ENCODE measurements at regions not wholly inside any gene's neighbourhood (a gene's known extent, or its start where the extent isn't known, plus 50 kb on each side); places are given as distances from the start of the nearest gene placed in this dataset.

GRCh38 chr4:130368668-130369067 lies 1272.7 kb downstream of the C4orf33 start:
- H3K4me1 ChIP-seq, result peaks cover 0 to 4% (median 0%) of the 10 kb centered on the region in 10 experiments; a peak in 1 of 20 replicates
- H3K27me3 ChIP-seq, result no peaks in the 10 kb centered on the region
- no peak overlapping the region for H3K4me2 ChIP-seq
- no peaks in the 10 kb centered on the region for H3K36me3 ChIP-seq
- H3K4me3 ChIP-seq, result no peak overlapping the region
- peaks cover 0 to 7% (median 0%) of the 10 kb centered on the region in 11 experiments; a peak in 2 of 22 replicates for H3K9me3 ChIP-seq (replicated peaks in 1 of 11)
- H3K27ac ChIP-seq, result no peak overlapping the region
- H4K20me1 ChIP-seq, result no peaks in the 10 kb centered on the region
- H3K9ac ChIP-seq, result no peak overlapping the region
- no peak for TF ChIP-seq Cebpa-rat (IDR thresholded peaks at IDR 0.05)

GRCh38 chr4:130393231-130393630 lies 1297.3 kb downstream of the C4orf33 start:
- no peak overlapping the region for H3K9ac ChIP-seq
- no peaks in the 10 kb centered on the region for H3K9me3 ChIP-seq (replicated peaks in 1 of 11)
- no peak overlapping the region for H3K4me3 ChIP-seq
- H3K4me2 ChIP-seq, result no peak overlapping the region
- no peak for TF ChIP-seq Cebpa-rat (IDR thresholded peaks at IDR 0.05)
- no peaks in the 10 kb centered on the region for H3K36me3 ChIP-seq
- no peaks in the 10 kb centered on the region for H4K20me1 ChIP-seq
- no peaks in the 10 kb centered on the region for H3K4me1 ChIP-seq
- H3K27me3 ChIP-seq, result no peaks in the 10 kb centered on the region
- H3K27ac ChIP-seq, result no peak overlapping the region

GRCh38 chr4:130393642-130394041 lies 1297.7 kb downstream of the C4orf33 start:
- H3K27me3 ChIP-seq, result no peaks in the 10 kb centered on the region
- H3K9me3 ChIP-seq (replicated peaks in 1 of 11), result no peaks in the 10 kb centered on the region
- no peak for TF ChIP-seq Cebpa-rat (IDR thresholded peaks at IDR 0.05)
- H3K27ac ChIP-seq, result no peak overlapping the region
- no peaks in the 10 kb centered on the region for H3K36me3 ChIP-seq
- H3K4me2 ChIP-seq, result no peak overlapping the region
- no peak overlapping the region for H3K9ac ChIP-seq
- no peaks in the 10 kb centered on the region for H3K4me1 ChIP-seq
- H3K4me3 ChIP-seq, result no peak overlapping the region
- no peaks in the 10 kb centered on the region for H4K20me1 ChIP-seq

GRCh38 chr4:130395871-130396270 lies 1299.9 kb downstream of the C4orf33 start:
- H4K20me1 ChIP-seq, result no peaks in the 10 kb centered on the region
- no peak overlapping the region for H3K4me2 ChIP-seq
- no peak overlapping the region for H3K27ac ChIP-seq
- no peaks in the 10 kb centered on the region for H3K4me1 ChIP-seq
- H3K9me3 ChIP-seq (replicated peaks in 1 of 11), result no peaks in the 10 kb centered on the region
- TF ChIP-seq Cebpa-rat (IDR thresholded peaks at IDR 0.05), result no peak
- no peak overlapping the region for H3K9ac ChIP-seq
- H3K4me3 ChIP-seq, result no peak overlapping the region
- no peaks in the 10 kb centered on the region for H3K27me3 ChIP-seq
- H3K36me3 ChIP-seq, result no peaks in the 10 kb centered on the region

- Histone ChIP-seq H3K4me1 (no peaks in the 10 kb centered on the region), H3K4me2 (no peak overlapping the region), H3K4me3 (no peak overlapping the region), H3K9me3 (replicated peaks in 1 of 11) (no peaks in the 10 kb centered on the region), H3K36me3 (no peaks in the 10 kb centered on the region), H3K27me3 (no peaks in the 10 kb centered on the region), H3K9ac (no peak overlapping the region), H3K27ac (no peak overlapping the region), H4K20me1 (no peaks in the 10 kb centered on the region)
- TF ChIP-seq Cebpa-rat (IDR thresholded peaks at IDR 0.05), result no peak
Measured at GRCh38 chr4:130403221-130403620, 1307.3 kb downstream of the C4orf33 start.

DNA sequence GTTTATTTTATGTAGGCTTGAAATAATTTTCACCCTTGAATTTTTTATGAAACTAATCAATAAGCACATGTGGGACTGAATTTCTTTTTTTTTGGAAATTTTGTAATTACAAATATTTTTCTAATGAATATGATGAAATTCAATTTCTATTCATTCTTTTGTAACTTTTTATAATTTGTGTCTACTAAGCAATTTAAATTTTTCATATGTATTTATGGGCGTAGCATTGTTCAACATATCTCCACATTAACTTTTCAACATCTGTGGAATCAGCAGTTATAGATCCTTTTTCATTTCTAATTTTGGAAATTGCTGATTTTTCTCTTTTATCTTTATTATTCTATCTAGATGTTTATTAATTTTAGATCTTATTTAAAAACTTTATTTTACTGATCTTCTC lies 1320.3 kb downstream of the C4orf33 start:
- H3K27me3 ChIP-seq, result no peaks in the 10 kb centered on the region
- H3K4me1 ChIP-seq, result no peaks in the 10 kb centered on the region
- no peak overlapping the region for H3K4me2 ChIP-seq
- no peak for TF ChIP-seq Cebpa-rat (IDR thresholded peaks at IDR 0.05)
- no peaks in the 10 kb centered on the region for H3K9me3 ChIP-seq (replicated peaks in 1 of 11)
- H3K9ac ChIP-seq, result no peak overlapping the region
- H3K36me3 ChIP-seq, result no peaks in the 10 kb centered on the region
- no peak overlapping the region for H3K27ac ChIP-seq
- no peaks in the 10 kb centered on the region for H4K20me1 ChIP-seq
- H3K4me3 ChIP-seq, result no peak overlapping the region

GRCh38 chr4:130419211-130419975 lies 1323.4 kb downstream of the C4orf33 start:
- Histone ChIP-seq H4K20me1 (no peaks in the 10 kb centered on the region), H3K4me2 (no peak overlapping the region), H3K4me1 (peaks cover 0 to 6% (median 0%) of the 10 kb centered on the region in 10 experiments; a peak in 1 of 20 replicates), H3K4me3 (no peak overlapping the region), H3K36me3 (no peaks in the 10 kb centered on the region), H3K9me3 (replicated peaks in 1 of 11) (no peaks in the 10 kb centered on the region), H3K9ac (no peak overlapping the region), H3K27me3 (no peaks in the 10 kb centered on the region), H3K27ac (no peak overlapping the region)
- TF ChIP-seq Cebpa-rat (IDR thresholded peaks at IDR 0.05), result no peak

DNA sequence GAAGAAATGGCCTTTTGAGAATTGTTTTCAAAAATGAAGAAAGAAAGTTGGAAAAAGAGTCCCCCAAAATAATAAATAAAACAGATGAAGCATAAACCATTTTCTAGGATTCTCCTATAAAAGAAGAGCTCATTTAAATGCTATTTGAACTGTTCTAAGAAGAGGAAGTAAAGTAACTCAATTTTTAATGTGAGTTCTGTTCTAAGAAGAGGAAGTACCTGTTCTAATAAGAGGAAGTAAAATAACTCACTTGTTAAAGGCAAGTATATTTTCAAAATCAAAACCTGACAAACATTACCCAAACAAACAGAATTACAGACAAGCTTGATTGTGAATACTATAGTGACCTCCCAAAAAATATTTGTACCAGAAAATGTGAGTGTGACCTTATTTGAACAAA lies 1326.3 kb downstream of the C4orf33 start:
- no peak overlapping the region for H3K4me3 ChIP-seq
- H3K27ac ChIP-seq, result no peak overlapping the region
- no peaks in the 10 kb centered on the region for H3K9me3 ChIP-seq (replicated peaks in 1 of 11)
- H3K4me2 ChIP-seq, result no peak overlapping the region
- no peaks in the 10 kb centered on the region for H3K36me3 ChIP-seq
- H3K27me3 ChIP-seq, result no peaks in the 10 kb centered on the region
- no peaks in the 10 kb centered on the region for H4K20me1 ChIP-seq
- no peak overlapping the region for H3K9ac ChIP-seq
- no peak for TF ChIP-seq Cebpa-rat (IDR thresholded peaks at IDR 0.05)
- peaks cover 0 to 6% (median 0%) of the 10 kb centered on the region in 10 experiments; a peak in 1 of 20 replicates for H3K4me1 ChIP-seq

GRCh38 chr4:130424211-130424610 lies 1328.3 kb downstream of the C4orf33 start:
- TF ChIP-seq Cebpa-rat (IDR thresholded peaks at IDR 0.05), result no peak
- Histone ChIP-seq H3K27me3 (no peaks in the 10 kb centered on the region), H3K4me1 (peaks cover 0 to 6% (median 0%) of the 10 kb centered on the region in 10 experiments; a peak in 1 of 20 replicates), H3K9ac (no peak overlapping the region), H3K4me3 (no peak overlapping the region), H3K9me3 (replicated peaks in 1 of 11) (no peaks in the 10 kb centered on the region), H3K36me3 (no peaks in the 10 kb centered on the region), H3K27ac (no peak overlapping the region), H4K20me1 (no peaks in the 10 kb centered on the region), H3K4me2 (no peak overlapping the region)

- Histone ChIP-seq H3K4me1 (no peaks in the 10 kb centered on the region), H3K36me3 (no peaks in the 10 kb centered on the region), H3K9me3 (replicated peaks in 1 of 11) (no peaks in the 10 kb centered on the region), H3K9ac (no peak overlapping the region), H3K4me2 (no peak overlapping the region), H3K27ac (no peak overlapping the region), H4K20me1 (no peaks in the 10 kb centered on the region), H3K27me3 (no peaks in the 10 kb centered on the region), H3K4me3 (no peak overlapping the region)
- TF ChIP-seq Cebpa-rat (IDR thresholded peaks at IDR 0.05), result no peak
Measured at GRCh38 chr4:130432289-130432688, 1336.3 kb downstream of the C4orf33 start.

Measured in BLaER1 treated with 17β-estradiol and CSF1 and Interleukin-3, amounts not matched to agents 10 nM and 100 nM (cell line).